GM18517 (cell line): ENCODE measurements at regions not wholly inside any gene's neighbourhood (a gene's known extent, or its start where the extent isn't known, plus 50 kb on each side); places are given as distances from the start of the nearest gene placed in this dataset.
"Not testable (repeated sequence)": the region's sequence is repeated elsewhere in the genome, so short reads cannot be mapped to it uniquely, and the experiment has no call there.

Source experiments
- ATAC-seq: cut with Tn5 transposase; IDR thresholded peaks from one replicate; pipeline ENCODE4 v1.9.1; 2021; ENCODE audit warnings: mild to moderate bottlenecking, moderate library complexity; ENCODE audit not compliant: unreplicated experiment

DNA sequence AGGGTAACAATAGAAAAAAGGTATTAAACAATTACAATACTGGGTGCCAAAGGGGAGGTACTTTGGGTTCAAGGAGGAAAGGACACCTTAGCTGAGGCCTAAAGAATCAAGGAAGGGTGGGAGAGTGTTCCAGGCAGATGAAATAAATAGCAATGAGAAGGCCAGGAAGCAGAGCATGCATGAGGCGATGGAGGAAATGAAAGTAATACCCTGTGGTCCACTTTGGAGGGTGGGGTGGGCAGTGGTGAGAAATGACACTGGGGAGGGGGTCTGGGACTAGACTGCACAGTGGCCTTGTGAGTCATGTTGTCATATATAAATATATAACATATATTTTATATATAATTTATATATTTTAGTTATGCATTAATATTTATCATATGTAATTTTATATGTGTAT lies 55.9 kb downstream of the BHLHE40 start:
- ATAC-seq, result no peak

GRCh38 chr3:5035692-5036391 lies 56.6 kb downstream of the BHLHE40 start:
- ATAC-seq, result no peak

DNA sequence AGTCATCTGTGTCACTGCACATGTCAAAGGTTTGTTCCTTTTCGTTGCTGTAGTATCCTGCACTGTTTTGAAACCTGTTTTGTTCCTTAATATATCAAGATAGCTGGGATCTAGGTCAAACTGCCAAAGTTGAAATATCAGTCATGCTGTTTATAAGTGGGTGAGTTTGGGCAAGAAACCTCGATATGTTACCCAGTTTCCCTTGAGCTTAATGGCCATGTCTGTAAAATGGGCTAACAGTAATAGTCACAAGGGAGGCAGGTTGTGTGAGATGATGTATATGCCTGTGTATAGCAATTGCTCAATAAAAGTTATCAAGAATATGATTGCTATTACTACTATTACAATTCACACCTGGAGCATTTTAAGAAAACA lies 57.1 kb downstream of the BHLHE40 start:
- no peak for ATAC-seq

DNA sequence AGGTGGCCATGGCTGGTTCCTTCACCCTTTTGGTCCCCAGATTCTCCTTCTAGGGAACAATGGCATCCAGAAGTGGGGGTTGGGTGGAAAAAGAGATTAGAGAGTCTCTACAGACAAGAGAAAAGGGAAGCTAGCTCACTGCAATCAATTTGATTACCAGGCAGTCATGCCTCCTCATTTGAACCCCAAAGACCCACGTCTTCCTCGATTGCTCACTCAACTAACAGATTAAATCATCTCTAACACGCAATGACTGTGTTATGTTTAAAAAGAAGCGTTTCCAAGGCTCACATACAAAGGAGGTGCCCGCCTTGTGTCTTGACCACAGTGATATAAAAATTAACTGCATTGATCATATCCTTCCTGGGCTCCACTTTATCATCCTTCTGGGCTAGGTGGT lies 57.6 kb downstream of the BHLHE40 start:
- no peak for ATAC-seq

DNA sequence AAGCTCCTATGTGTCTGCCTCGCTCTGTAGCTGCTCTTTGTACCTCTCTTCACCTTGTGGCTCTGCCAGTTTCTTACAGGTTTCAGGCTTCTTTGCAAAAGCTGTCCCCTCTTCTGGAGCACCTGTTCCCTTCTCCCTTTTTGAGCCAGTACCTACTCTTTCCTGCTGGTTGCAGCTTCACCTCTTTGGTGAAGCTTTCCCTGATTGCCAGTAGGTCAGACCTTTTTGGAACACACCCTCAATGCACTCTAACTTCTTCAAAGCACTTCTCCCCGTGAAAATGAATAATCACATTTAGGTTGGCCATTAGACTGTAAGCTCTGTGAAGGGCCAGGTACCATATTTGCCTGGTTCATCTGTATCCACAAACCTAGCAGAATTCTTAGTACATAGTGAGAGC lies 60.3 kb downstream of the BHLHE40 start:
- no peak for ATAC-seq

- ATAC-seq, result no peak
Measured at GRCh38 chr3:5041315-5041714, 62.1 kb downstream of the BHLHE40 start.

GRCh38 chr3:5045961-5046360 lies 66.7 kb downstream of the BHLHE40 start:
- no peak for ATAC-seq

GRCh38 chr3:5047764-5048419 lies 68.7 kb downstream of the BHLHE40 start:
- no peak for ATAC-seq

GRCh38 chr3:5051772-5052171 lies 70.3 kb upstream of the ARL8B start:
- no peak for ATAC-seq

DNA sequence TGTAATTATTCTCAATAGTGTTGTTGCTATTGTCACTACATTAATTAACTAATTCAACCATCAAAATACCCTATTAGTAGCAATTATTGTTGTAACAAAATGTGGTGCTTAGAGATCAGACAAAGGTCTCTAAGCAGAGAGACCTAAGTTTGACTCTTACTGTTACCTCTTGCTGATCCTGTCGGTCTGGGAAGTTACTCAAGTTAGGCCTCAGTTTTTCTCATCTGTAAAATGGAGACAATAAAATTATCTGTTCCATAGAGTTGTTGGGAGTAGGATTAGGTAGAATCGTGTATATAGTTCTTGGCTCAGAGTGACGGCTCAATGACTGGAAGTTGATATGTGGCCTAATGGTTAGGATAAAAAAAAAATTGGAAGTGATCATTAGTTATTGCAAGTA lies 69.8 kb upstream of the ARL8B start:
- no peak for ATAC-seq

DNA sequence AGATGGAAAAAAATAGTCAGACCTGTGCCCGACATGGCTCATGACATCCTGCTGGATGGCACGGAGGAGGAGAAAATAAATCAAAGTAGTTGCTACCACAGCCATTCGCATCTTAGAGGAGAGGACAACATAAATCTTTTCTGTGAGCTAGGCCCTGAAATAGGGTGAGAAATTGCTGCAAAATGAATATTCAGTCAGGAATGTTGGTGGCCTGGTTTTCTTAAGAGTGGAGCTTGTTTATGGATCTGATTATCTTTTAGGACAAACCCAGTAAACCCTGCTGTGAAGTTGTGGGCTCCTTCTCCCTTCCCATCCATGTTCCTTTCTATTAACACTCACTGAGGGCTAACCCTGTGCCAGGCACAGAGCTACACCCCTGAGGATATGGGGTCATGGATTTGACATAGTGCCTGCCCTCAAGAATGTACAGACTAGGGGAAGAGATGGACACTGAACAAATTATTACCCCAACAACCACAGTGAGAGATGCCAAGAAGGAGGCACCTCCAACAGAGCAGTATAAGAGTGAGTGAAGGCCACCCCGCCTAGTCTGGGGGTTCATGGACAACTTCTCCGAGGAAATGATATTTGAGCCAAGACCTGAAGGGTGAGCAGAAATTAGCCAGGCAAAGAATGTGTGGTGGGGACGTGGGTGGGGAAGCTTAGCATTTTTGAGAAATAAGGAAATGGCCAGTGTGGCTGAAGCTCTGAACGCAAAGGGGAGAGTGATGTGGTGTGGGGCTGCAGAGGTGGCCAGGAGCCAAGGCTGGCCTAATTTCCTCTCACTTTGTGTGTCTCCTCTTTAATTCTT lies 68.9 kb upstream of the ARL8B start:
- no peak for ATAC-seq

- no peak for ATAC-seq
Measured at GRCh38 chr3:5054098-5054497, 68.0 kb upstream of the ARL8B start.

GRCh38 chr3:5054579-5054978 lies 67.5 kb upstream of the ARL8B start:
- ATAC-seq, result not testable (repeated sequence)

- ATAC-seq, result no peak
Measured at GRCh38 chr3:5055357-5056110, 66.6 kb upstream of the ARL8B start.

- no peak for ATAC-seq
Measured at GRCh38 chr3:5056111-5056391, 66.0 kb upstream of the ARL8B start.

GRCh38 chr3:5057272-5057671 lies 64.8 kb upstream of the ARL8B start:
- no peak for ATAC-seq

GRCh38 chr3:5057857-5058324 lies 64.2 kb upstream of the ARL8B start:
- ATAC-seq, result peak; percentile 92

DNA sequence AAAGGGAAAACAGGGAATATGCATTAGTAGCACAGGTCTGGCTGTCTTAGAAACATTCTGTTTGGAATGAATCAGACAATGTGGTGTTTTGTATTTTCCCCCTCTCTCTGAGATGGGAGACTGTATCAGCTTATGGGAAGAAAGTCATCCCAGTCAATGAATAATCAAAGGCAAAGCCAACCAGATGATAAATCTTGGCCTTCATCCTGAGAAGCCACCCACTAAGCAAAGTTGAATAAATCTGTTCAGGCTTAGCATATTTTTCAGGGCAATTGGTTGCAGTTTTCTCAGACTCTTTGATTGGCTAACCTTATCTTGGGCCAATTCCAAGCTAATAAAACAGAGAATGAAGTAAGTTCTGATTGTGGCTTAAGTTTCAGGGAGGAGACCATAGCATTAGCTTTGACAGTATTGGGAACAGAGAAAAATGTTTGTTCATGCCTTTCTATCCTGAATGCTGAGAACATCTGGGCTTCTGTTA lies 63.6 kb upstream of the ARL8B start:
- ATAC-seq, result no peak

DNA sequence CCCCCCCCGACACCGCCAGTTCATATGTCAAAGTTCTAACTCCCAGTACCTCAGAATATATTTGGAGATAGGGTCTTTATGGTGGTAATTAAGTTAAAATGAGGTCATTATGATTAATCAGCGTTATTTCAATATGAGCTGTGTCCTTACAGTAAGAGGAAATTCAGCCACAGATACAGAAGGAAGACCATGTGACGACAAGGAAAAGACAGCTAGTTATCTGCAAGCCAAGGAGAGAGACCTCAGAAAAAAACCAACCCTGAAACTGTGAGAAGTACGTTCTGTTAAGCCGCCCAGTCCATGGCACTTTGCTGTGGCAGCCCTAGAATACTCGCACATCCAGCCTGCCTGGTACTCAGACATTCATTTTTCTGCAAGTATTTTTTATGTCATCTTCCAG lies 62.3 kb upstream of the ARL8B start:
- ATAC-seq, result no peak

- no peak for ATAC-seq
Measured at GRCh38 chr3:5061218-5061569, 60.9 kb upstream of the ARL8B start.

GRCh38 chr3:5063724-5064123 lies 58.4 kb upstream of the ARL8B start:
- ATAC-seq, result no peak
